PC-3 (cell line): ENCODE measurements at regions not wholly inside any gene's neighbourhood (a gene's known extent, or its start where the extent isn't known, plus 50 kb on each side); places are given as distances from the start of the nearest gene placed in this dataset.

ENCODE experiments used
- ATAC-seq: fragments of 200-7000 bp; cut with Tn5 transposase; 2 replicates; pipeline ENCODE4 v1.9.1; 2020; ENCODE audit warnings: mild to moderate bottlenecking, moderate library complexity
- BruUV-seq: library from RNA; stranded (reverse); fragments of 400-500 nt; replicated peaks from 2 replicates; lab custom pipeline; 2021; lab: Mats Ljungman, UMichigan
- CTCF ChIA-PET: fragments of 300-600 bp; sonication (Branson Sonifier 250); formaldehyde crosslinking; loops from one replicate; lab custom pipeline; 2022; ENCODE audit warnings: antibody characterized with exemption; lab: Charles Lee
- POLR2A ChIA-PET: fragments of 300-600 bp; sonication (Branson Sonifier 250); formaldehyde crosslinking; loops from one replicate; lab custom pipeline; 2022; ENCODE audit warnings: antibody characterized with exemption; ENCODE audit not compliant: unreplicated experiment; lab: Charles Lee
- DNase-seq: peaks from one replicate; pipeline ENCODE4 v3.0.0-alpha.2; 2015
- H2AFZ ChIP-seq: fragments of 300-600 bp; sonication (generic); 2 replicates; pipeline ENCODE4 v1.6.0; 2016; ENCODE audit warnings: antibody characterized with exemption, low read length
- H3F3A ChIP-seq: fragments of 300-600 bp; sonication (generic); one replicate; pipeline ENCODE4 v1.6.0; 2017; ENCODE audit warnings: antibody characterized with exemption, low read length, control low read depth, mild to moderate bottlenecking; ENCODE audit not compliant: unreplicated experiment
- H3K27ac ChIP-seq: fragments of 300-600 bp; sonication (generic); 2 replicates; pipeline ENCODE4 v1.5.1; 2016; ENCODE audit warnings: mild to moderate bottlenecking, low read length
- H3K27me3 ChIP-seq: fragments of 300-600 bp; sonication (generic); 2 replicates; pipeline ENCODE4 v1.6.1; 2016; ENCODE audit warnings: low read length, mixed read lengths
- H3K36me3 ChIP-seq: fragments of 300-600 bp; sonication (generic); 2 replicates; pipeline ENCODE4 v1.6.1; 2016; ENCODE audit warnings: low read depth, mixed run types, low read length, mixed read lengths
- H3K4me1 ChIP-seq: fragments of 300-600 bp; sonication (generic); 2 replicates; pipeline ENCODE4 v1.5.1; 2016; ENCODE audit warnings: low read length; ENCODE audit not compliant: insufficient read depth
- H3K4me2 ChIP-seq: fragments of 300-600 bp; sonication (generic); 2 replicates; pipeline ENCODE4 v1.6.0; 2016; ENCODE audit warnings: low read length
- H3K4me3 ChIP-seq: fragments of 300-600 bp; sonication (generic); 2 replicates; pipeline ENCODE4 v1.5.1; 2016; ENCODE audit warnings: mild to moderate bottlenecking, low read length, mixed read lengths
- H3K79me2 ChIP-seq: fragments of 300-600 bp; sonication (generic); 2 replicates; pipeline ENCODE4 v1.6.1; 2017; ENCODE audit warnings: low read length, mixed read lengths
- H3K9ac ChIP-seq: fragments of 300-600 bp; sonication (generic); 2 replicates; pipeline ENCODE4 v1.6.0; 2016; ENCODE audit warnings: mild to moderate bottlenecking, low read length
- H3K9me2 ChIP-seq: fragments of 300-600 bp; sonication (generic); replicated peaks from 2 replicates; pipeline ENCODE4 v1.6.1; 2016; ENCODE audit warnings: mixed run types, low read length, mixed read lengths
- H3K9me3 ChIP-seq: fragments of 300-600 bp; sonication (generic); 2 replicates; pipeline ENCODE4 v1.6.1; 2016; ENCODE audit warnings: low read length, mixed read lengths
- H4K20me1 ChIP-seq: fragments of 300-600 bp; sonication (generic); 2 replicates; pipeline ENCODE4 v1.6.1; 2016; ENCODE audit warnings: low read length, mixed read lengths
- EZH2 ChIP-seq: fragments of 300-600 bp; sonication (generic); IDR thresholded peaks from one replicate; pipeline ENCODE4 v1.6.1; 2017; ENCODE audit warnings: antibody characterized with exemption, mild to moderate bottlenecking, low read length; ENCODE audit not compliant: unreplicated experiment
- EZH2phosphoT487 ChIP-seq: fragments of 300-600 bp; sonication (generic); IDR thresholded peaks from 2 replicates; pipeline ENCODE4 v1.6.1; 2018; ENCODE audit warnings: mild to moderate bottlenecking, antibody characterized with exemption, low read length, borderline replicate concordance
- intact Hi-C: fragments of 100-400 bp; cut with micrococcal nuclease; formaldehyde crosslinking; loops from 2 replicates; pipeline ENCODE4 v1.9.0; 2023
- TF ChIP-seq, protein P1 (sequence below): fragments of 300-600 bp; sonication (generic); conservative IDR thresholded peaks from 2 replicates; pipeline ENCODE4 v1.5.1; 2017; ENCODE audit warnings: antibody characterized with exemption, low read depth, mild to moderate bottlenecking, low read length

DNA sequence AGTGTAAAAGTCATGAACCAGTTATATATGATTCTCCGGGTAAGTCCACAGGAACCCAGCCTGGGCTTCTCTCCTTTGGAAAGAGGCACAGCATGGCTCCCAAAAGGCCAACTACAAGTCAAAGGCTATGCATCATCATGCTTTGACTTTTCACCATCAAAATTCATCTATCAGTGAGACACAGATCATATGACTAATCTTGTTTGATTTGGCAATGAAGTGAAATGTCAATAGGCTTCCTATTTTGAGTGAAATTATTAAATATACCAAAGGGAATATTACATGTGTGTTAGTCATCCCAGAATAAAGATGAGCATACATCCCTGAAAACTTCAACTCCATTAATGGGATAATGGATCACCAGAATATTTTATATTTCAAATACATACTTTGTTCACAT lies 83.5 kb upstream of the ADGRL2 start:
- intact Hi-C loops = loop anchor here (1.0 to 2.0 kb wide), 2 partner anchors 14 to 36 kb away; no protein-coding TSS in a partner anchor
- TF ChIP-seq, protein P1, sequence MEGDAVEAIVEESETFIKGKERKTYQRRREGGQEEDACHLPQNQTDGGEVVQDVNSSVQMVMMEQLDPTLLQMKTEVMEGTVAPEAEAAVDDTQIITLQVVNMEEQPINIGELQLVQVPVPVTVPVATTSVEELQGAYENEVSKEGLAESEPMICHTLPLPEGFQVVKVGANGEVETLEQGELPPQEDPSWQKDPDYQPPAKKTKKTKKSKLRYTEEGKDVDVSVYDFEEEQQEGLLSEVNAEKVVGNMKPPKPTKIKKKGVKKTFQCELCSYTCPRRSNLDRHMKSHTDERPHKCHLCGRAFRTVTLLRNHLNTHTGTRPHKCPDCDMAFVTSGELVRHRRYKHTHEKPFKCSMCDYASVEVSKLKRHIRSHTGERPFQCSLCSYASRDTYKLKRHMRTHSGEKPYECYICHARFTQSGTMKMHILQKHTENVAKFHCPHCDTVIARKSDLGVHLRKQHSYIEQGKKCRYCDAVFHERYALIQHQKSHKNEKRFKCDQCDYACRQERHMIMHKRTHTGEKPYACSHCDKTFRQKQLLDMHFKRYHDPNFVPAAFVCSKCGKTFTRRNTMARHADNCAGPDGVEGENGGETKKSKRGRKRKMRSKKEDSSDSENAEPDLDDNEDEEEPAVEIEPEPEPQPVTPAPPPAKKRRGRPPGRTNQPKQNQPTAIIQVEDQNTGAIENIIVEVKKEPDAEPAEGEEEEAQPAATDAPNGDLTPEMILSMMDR = no peak
- ATAC-seq = peak; percentile 96
- DNase-seq = peak; percentile 93
- H3K27me3 ChIP-seq = no peaks in the 10 kb centered on the region
- H4K20me1 ChIP-seq = no peaks in the 10 kb centered on the region
- CTCF ChIA-PET = no interaction called here
- H3K4me1 ChIP-seq = peaks cover 16% of the 10 kb centered on the region
- H3K9me2 ChIP-seq = no peaks in the 10 kb centered on the region
- H3K36me3 ChIP-seq = no peaks in the 10 kb centered on the region
- no peak overlapping the region for H3K4me3 ChIP-seq
- H3F3A ChIP-seq = no peaks in the 10 kb centered on the region
- H3K27ac ChIP-seq = peak overlapping the region; percentile 79
- peak overlapping the region; percentile 37 for H3K4me2 ChIP-seq
- no peaks in the 10 kb centered on the region for H3K9me3 ChIP-seq
- POLR2A ChIA-PET = no interaction called here
- no TSS peak for BruUV-seq
- H2AFZ ChIP-seq = no peak overlapping the region
- H3K79me2 ChIP-seq = no peaks in the 10 kb centered on the region
- H3K9ac ChIP-seq = peak overlapping the region; percentile 15; the same call in 1 of the 2 replicates

DNA sequence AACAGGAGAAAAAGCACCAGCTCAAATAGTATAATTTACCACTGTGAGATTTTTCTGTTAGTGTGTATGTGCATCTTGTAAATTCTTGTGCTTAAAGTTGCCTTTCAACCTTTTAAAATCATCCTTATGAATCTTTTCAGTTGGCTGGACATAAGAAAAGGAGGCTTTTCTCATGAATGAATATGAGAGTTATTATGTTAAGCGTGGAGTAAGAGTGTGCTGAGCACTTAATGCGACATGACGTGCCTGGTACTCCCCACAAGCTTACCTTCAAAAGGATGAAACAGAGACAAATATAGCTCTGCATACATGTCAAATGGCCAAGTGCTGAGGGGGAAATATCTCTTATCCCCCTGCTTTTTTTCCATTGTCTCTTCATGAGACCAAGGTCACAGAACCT lies 85.3 kb upstream of the ADGRL2 start:
- H3F3A ChIP-seq = no peaks in the 10 kb centered on the region
- no peaks in the 10 kb centered on the region for H3K79me2 ChIP-seq
- no peaks in the 10 kb centered on the region for H3K9me3 ChIP-seq
- peaks cover 16% of the 10 kb centered on the region for H3K4me1 ChIP-seq
- DNase-seq (no peak), ATAC-seq (no peak)
- H3K4me3 ChIP-seq = no peak overlapping the region
- TF ChIP-seq EZH2 (no peak), EZH2phosphoT487 (no peak)
- TF ChIP-seq, protein P1 = no peak
- H3K9ac ChIP-seq = no peak overlapping the region
- no peaks in the 10 kb centered on the region for H3K9me2 ChIP-seq
- BruUV-seq = no TSS peak
- POLR2A ChIA-PET = no interaction called here
- H4K20me1 ChIP-seq = no peaks in the 10 kb centered on the region
- H2AFZ ChIP-seq = no peak overlapping the region
- no peak overlapping the region for H3K4me2 ChIP-seq
- CTCF ChIA-PET = no interaction called here
- intact Hi-C loops = no loop called here
- H3K27ac ChIP-seq = no peak overlapping the region
- no peaks in the 10 kb centered on the region for H3K36me3 ChIP-seq
- H3K27me3 ChIP-seq = no peaks in the 10 kb centered on the region

DNA sequence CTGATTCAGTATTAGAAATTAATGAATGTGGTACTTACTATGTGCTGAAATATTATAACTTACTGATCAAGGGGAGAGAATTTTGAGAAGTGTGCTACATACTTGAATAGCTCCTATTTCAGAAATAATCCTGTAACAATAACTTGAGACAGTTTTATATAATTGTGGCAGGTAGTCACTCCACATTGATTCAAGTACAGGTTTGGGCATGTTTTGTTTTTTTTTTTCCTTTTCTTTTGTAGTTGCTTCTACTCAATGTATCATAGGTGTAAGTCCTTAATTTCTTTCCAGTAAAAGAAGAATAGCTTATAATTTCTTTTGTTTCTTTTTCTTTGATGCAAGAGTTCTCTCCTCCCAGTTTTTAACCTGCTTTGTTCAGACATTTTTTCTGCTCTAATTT lies 86.1 kb upstream of the ADGRL2 start:
- Histone ChIP-seq H3K36me3 (no peaks in the 10 kb centered on the region), H3K9ac (no peak overlapping the region), H4K20me1 (no peaks in the 10 kb centered on the region), H3K79me2 (no peaks in the 10 kb centered on the region), H3K4me1 (peaks cover 16% of the 10 kb centered on the region), H3K9me2 (no peaks in the 10 kb centered on the region), H2AFZ (no peak overlapping the region), H3K27ac (no peak overlapping the region), H3F3A (no peaks in the 10 kb centered on the region), H3K4me2 (no peak overlapping the region), H3K9me3 (no peaks in the 10 kb centered on the region), H3K27me3 (no peaks in the 10 kb centered on the region), H3K4me3 (no peak overlapping the region)
- ChIA-PET CTCF (no interaction called here), POLR2A (no interaction called here)
- TF ChIP-seq EZH2phosphoT487 (no peak), EZH2 (no peak)
- TF ChIP-seq, protein P1 = no peak
- no TSS peak for BruUV-seq
- intact Hi-C loops = no loop called here
- DNase-seq (no peak), ATAC-seq (no peak)
